Keratinocyte (primary cell): ENCODE measurements at regions not wholly inside any gene's neighbourhood (a gene's known extent, or its start where the extent isn't known, plus 50 kb on each side); places are given as distances from the start of the nearest gene placed in this dataset.

Source experiments
- CTCF ChIP-seq, 3 experiments: IDR thresholded peaks in 1 of 3; conservative IDR thresholded peaks in 1 of 3; optimal IDR thresholded peaks in 1 of 3; 2 replicates in 2 of 3; 3 replicates in 1 of 3; pipeline versions ENCODE3 to v1.5.1; 2011; ENCODE audit warnings: low read length in 3 of 3, mild to moderate bottlenecking in 3 of 3, moderate library complexity in 2 of 3, control low read depth in 1 of 3, inconsistent platforms in 1 of 3; ENCODE audit not compliant: insufficient read depth in 2 of 3; ENCODE audit errors: extremely low read depth in 1 of 3
- EZH2 ChIP-seq: IDR thresholded peaks from one replicate; pipeline ENCODE4 v1.6.1; 2012; ENCODE audit warnings: inconsistent platforms, mild to moderate bottlenecking, low read length, moderate library complexity

GRCh38 chr22:47315862-47316419 lies 553.5 kb downstream of the TBC1D22A start:
- TF ChIP-seq EZH2 (no peak), CTCF (optimal IDR thresholded peaks at IDR 0.05 in 1 of 3, IDR thresholded peaks at IDR 0.05 in 1 of 3, conservative IDR thresholded peaks at IDR 0.05 in 1 of 3; ENCODE audit: extremely low read depth in 1 of 3, insufficient read depth in 2 of 3, low read length in 3 of 3) (no peak)
